Osteocyte (in vitro differentiated cells): ENCODE measurements at regions not wholly inside any gene's neighbourhood (a gene's known extent, or its start where the extent isn't known, plus 50 kb on each side); places are given as distances from the start of the nearest gene placed in this dataset.

Experiments
- DNase-seq: peaks from one replicate; pipeline ENCODE4 v3.0.0; 2021; ENCODE audit warnings: mixed read lengths; ENCODE audit not compliant: unreplicated experiment; ENCODE audit errors: extremely low spot score
- H3K27ac Mint-ChIP-seq: one replicate; pipeline ENCODE4 v1.8.0; 2021; ENCODE audit warnings: mild to moderate bottlenecking, mixed read lengths; ENCODE audit not compliant: unreplicated experiment
- H3K27me3 Mint-ChIP-seq: one replicate; pipeline ENCODE4 v1.8.0; 2021; ENCODE audit warnings: mixed read lengths; ENCODE audit not compliant: unreplicated experiment
- H3K36me3 Mint-ChIP-seq: one replicate; pipeline ENCODE4 v1.8.0; 2021; ENCODE audit warnings: mixed read lengths; ENCODE audit not compliant: unreplicated experiment
- H3K4me1 Mint-ChIP-seq: one replicate; pipeline ENCODE4 v1.8.0; 2021; ENCODE audit warnings: mixed read lengths; ENCODE audit not compliant: unreplicated experiment
- H3K4me3 Mint-ChIP-seq: one replicate; pipeline ENCODE4 v1.8.0; 2021; ENCODE audit warnings: mild to moderate bottlenecking, moderate library complexity, mixed read lengths; ENCODE audit not compliant: unreplicated experiment
- H3K9me3 Mint-ChIP-seq: one replicate; pipeline ENCODE4 v1.8.0; 2021; ENCODE audit warnings: mixed read lengths; ENCODE audit not compliant: unreplicated experiment
- CTCF ChIP-seq: fragments of 200-600 bp; sonication (generic); IDR thresholded peaks from 2 replicates; pipeline ENCODE4 v1.5.0; 2021; ENCODE audit warnings: antibody characterized with exemption, mild to moderate bottlenecking, moderate library complexity

- H3K4me1 Mint-ChIP-seq = no peaks in the 10 kb centered on the region
- H3K36me3 Mint-ChIP-seq = no peaks in the 10 kb centered on the region
- DNase-seq = no peak
- H3K9me3 Mint-ChIP-seq = peaks cover 8% of the 10 kb centered on the region
- TF ChIP-seq CTCF = no peak
- H3K27ac Mint-ChIP-seq = no peak overlapping the region
- peaks cover 5% of the 10 kb centered on the region for H3K27me3 Mint-ChIP-seq
- H3K4me3 Mint-ChIP-seq = no peak overlapping the region
These were observed 122.4 kb downstream of the NDUFA10 start for GRCh38 chr2:239902749-239903201.

- Mint-ChIP-seq H3K4me1 (no peaks in the 10 kb centered on the region), H3K4me3 (no peak overlapping the region), H3K27me3 (peaks cover 13% of the 10 kb centered on the region), H3K36me3 (no peaks in the 10 kb centered on the region), H3K9me3 (no peaks in the 10 kb centered on the region), H3K27ac (no peak overlapping the region)
- no peak for TF ChIP-seq CTCF
- peak; percentile 69 for DNase-seq
These were observed 126.7 kb downstream of the NDUFA10 start for GRCh38 chr2:239898292-239898925.

- Mint-ChIP-seq H3K4me3 (no peak overlapping the region), H3K9me3 (no peaks in the 10 kb centered on the region), H3K27me3 (peaks cover 13% of the 10 kb centered on the region), H3K27ac (no peak overlapping the region), H3K36me3 (no peaks in the 10 kb centered on the region), H3K4me1 (no peaks in the 10 kb centered on the region)
- peak; percentile 67 for DNase-seq
- TF ChIP-seq CTCF = no peak
These were observed 127.4 kb downstream of the NDUFA10 start for GRCh38 chr2:239897596-239898235.

- Mint-ChIP-seq H3K27me3 (peaks cover 8% of the 10 kb centered on the region), H3K4me1 (no peaks in the 10 kb centered on the region), H3K36me3 (no peaks in the 10 kb centered on the region), H3K27ac (no peak overlapping the region), H3K4me3 (no peak overlapping the region), H3K9me3 (no peaks in the 10 kb centered on the region)
- peak; percentile 69 for DNase-seq
- no peak for TF ChIP-seq CTCF
These were observed 129.1 kb downstream of the NDUFA10 start for GRCh38 chr2:239896075-239896474.

GRCh38 chr2:239895669-239896068 lies 129.5 kb downstream of the NDUFA10 start:
- H3K27me3 Mint-ChIP-seq = peaks cover 8% of the 10 kb centered on the region
- H3K4me1 Mint-ChIP-seq = no peaks in the 10 kb centered on the region
- H3K36me3 Mint-ChIP-seq = no peaks in the 10 kb centered on the region
- H3K9me3 Mint-ChIP-seq = no peaks in the 10 kb centered on the region
- no peak for TF ChIP-seq CTCF
- no peak for DNase-seq
- H3K4me3 Mint-ChIP-seq = no peak overlapping the region
- H3K27ac Mint-ChIP-seq = no peak overlapping the region
